ENCODE measurements at regions not wholly inside any gene's neighbourhood (a gene's known extent, or its start where the extent isn't known, plus 50 kb on each side); places are given as distances from the start of the nearest gene placed in this dataset.

GRCh38 chr5:67319935-67320725, 123.5 kb upstream of the CD180 start:
- Histone ChIP-seq H4K8ac (replicated peaks; ENCODE audit: insufficient read length, low read depth, low read length) (no peak overlapping the region), H3K27me3 (ENCODE audit: insufficient read depth, low read length) (no peaks in the 10 kb centered on the region), H3K4me2 (ENCODE audit: insufficient read depth, insufficient read length, low read length) (no peak overlapping the region), H4K91ac (ENCODE audit: insufficient read length, low read depth, low read length) (no peak overlapping the region), H3K14ac (ENCODE audit: insufficient read depth, low read length) (no peak overlapping the region), H3K9me3 (ENCODE audit: control insufficient read depth, low read depth, low read length) (no peaks in the 10 kb centered on the region), H2BK12ac (ENCODE audit: insufficient read length, low read depth, low read length) (no peak overlapping the region), H3K18ac (ENCODE audit: insufficient read length, low read depth, low read length) (no peak overlapping the region), H4K20me1 (ENCODE audit: control insufficient read depth, insufficient read depth, insufficient read length) (no peaks in the 10 kb centered on the region), H4K5ac (ENCODE audit: insufficient read length, low read depth, low read length) (no peak overlapping the region), H3K23me2 (ENCODE audit: insufficient read length, low read depth, low read length, poor library complexity, severe bottlenecking) (no peaks in the 10 kb centered on the region), H2BK120ac (ENCODE audit: low read depth, low read length, poor library complexity, severe bottlenecking) (no peak overlapping the region), H3K79me1 (ENCODE audit: insufficient read depth, low read depth, low read length, poor library complexity, severe bottlenecking) (no peaks in the 10 kb centered on the region), H3K27ac (ENCODE audit: insufficient read length, low read depth, low read length) (no peak overlapping the region), H3K4me1 (ENCODE audit: insufficient read depth, low read length) (no peaks in the 10 kb centered on the region; the same call in 1 of the 2 replicates), H3T11ph (ENCODE audit: low read length) (no peak overlapping the region), H2AFZ (ENCODE audit: low read length) (no peak overlapping the region), H2BK15ac (ENCODE audit: low read depth, low read length) (no peak overlapping the region), H2BK20ac (ENCODE audit: low read depth, low read length, poor library complexity, severe bottlenecking) (no peak overlapping the region), H3K4ac (ENCODE audit: low read depth, low read length) (no peak overlapping the region), H2AK5ac (ENCODE audit: insufficient read length, low read length) (no peak overlapping the region), H3K9ac (ENCODE audit: extremely low read depth, insufficient read length, low read length) (no peak overlapping the region), H3K23ac (ENCODE audit: insufficient read length, low read depth, low read length) (no peak overlapping the region), H3K56ac (ENCODE audit: insufficient read length, low read depth, low read length) (no peak overlapping the region), H3K79me2 (ENCODE audit: insufficient read depth, low read length) (no peaks in the 10 kb centered on the region), H2BK5ac (ENCODE audit: insufficient read length, low read length) (no peak overlapping the region)
- no CpG with 5 or more reads among the region's 3 CpGs for WGBS (ENCODE audit: extremely low coverage, insufficient read length, low lambda C conversion rate)
- H3K27me3 Mint-ChIP-seq (ENCODE audit: low read depth), result no peaks in the 10 kb centered on the region
- TF ChIP-seq, protein P1, sequence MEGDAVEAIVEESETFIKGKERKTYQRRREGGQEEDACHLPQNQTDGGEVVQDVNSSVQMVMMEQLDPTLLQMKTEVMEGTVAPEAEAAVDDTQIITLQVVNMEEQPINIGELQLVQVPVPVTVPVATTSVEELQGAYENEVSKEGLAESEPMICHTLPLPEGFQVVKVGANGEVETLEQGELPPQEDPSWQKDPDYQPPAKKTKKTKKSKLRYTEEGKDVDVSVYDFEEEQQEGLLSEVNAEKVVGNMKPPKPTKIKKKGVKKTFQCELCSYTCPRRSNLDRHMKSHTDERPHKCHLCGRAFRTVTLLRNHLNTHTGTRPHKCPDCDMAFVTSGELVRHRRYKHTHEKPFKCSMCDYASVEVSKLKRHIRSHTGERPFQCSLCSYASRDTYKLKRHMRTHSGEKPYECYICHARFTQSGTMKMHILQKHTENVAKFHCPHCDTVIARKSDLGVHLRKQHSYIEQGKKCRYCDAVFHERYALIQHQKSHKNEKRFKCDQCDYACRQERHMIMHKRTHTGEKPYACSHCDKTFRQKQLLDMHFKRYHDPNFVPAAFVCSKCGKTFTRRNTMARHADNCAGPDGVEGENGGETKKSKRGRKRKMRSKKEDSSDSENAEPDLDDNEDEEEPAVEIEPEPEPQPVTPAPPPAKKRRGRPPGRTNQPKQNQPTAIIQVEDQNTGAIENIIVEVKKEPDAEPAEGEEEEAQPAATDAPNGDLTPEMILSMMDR (conservative IDR thresholded peaks at IDR 0.05), result no peak
- H3K9me3 Mint-ChIP-seq, result peaks cover 0 to 4% of the 10 kb centered on the region in 2 experiments; a peak in 3 of 5 replicates
- no peaks in the 10 kb centered on the region for H3K4me1 Mint-ChIP-seq
- no peak overlapping the region for H3K4me3 Mint-ChIP-seq
- no peak for DNase-seq
- H3K27ac Mint-ChIP-seq, result no peak overlapping the region
- no peaks in the 10 kb centered on the region; a peak in 3 of 7 replicates for H3K36me3 Mint-ChIP-seq (ENCODE audit: insufficient read depth in 1 of 3, low read depth in 3 of 3)
